SW480 (cell line): ENCODE measurements at regions not wholly inside any gene's neighbourhood (a gene's known extent, or its start where the extent isn't known, plus 50 kb on each side); places are given as distances from the start of the nearest gene placed in this dataset.
"Not testable (repeated sequence)": the region's sequence is repeated elsewhere in the genome, so short reads cannot be mapped to it uniquely, and the experiment has no call there.

Experiments used
- DNase-seq: peaks from one replicate; pipeline ENCODE4 v3.0.0-alpha.2; 2016; ENCODE audit warnings: low spot score

GRCh38 chr12:75705749-75706711 lies 194.6 kb upstream of the KRR1 start:
- DNase-seq = no peak

- peak; percentile 87 for DNase-seq
Measured at GRCh38 chr12:75704664-75705063, 193.3 kb upstream of the KRR1 start.

- DNase-seq = peak; percentile 96
Measured at GRCh38 chr12:75704208-75704607, 192.8 kb upstream of the KRR1 start.

GRCh38 chr12:75703131-75703530 lies 191.7 kb upstream of the KRR1 start:
- DNase-seq = peak; percentile 74

GRCh38 chr12:75702477-75703093 lies 191.2 kb upstream of the KRR1 start:
- no peak for DNase-seq

GRCh38 chr12:75701859-75702258 lies 190.4 kb upstream of the KRR1 start:
- no peak for DNase-seq

- DNase-seq = no peak
Measured at GRCh38 chr12:75699728-75700496, 188.5 kb upstream of the KRR1 start.

- no peak for DNase-seq
Measured at GRCh38 chr12:75699251-75699650, 187.8 kb upstream of the KRR1 start.

GRCh38 chr12:75698052-75698451 lies 186.6 kb upstream of the KRR1 start:
- DNase-seq = no peak

- DNase-seq = no peak
Measured at GRCh38 chr12:75695926-75696325, 184.5 kb upstream of the KRR1 start.

- DNase-seq = no peak
Measured at GRCh38 chr12:75694534-75695268, 183.3 kb upstream of the KRR1 start.

GRCh38 chr12:75692876-75693275 lies 181.5 kb upstream of the KRR1 start:
- no peak for DNase-seq

- DNase-seq = no peak
Measured at GRCh38 chr12:75690296-75690955, 179.0 kb upstream of the KRR1 start.

GRCh38 chr12:75686233-75686632 lies 174.8 kb upstream of the KRR1 start:
- DNase-seq = not testable (repeated sequence)

GRCh38 chr12:75685617-75686225 lies 174.3 kb upstream of the KRR1 start:
- DNase-seq = no peak

- DNase-seq = no peak
Measured at GRCh38 chr12:75684678-75685616, 173.5 kb upstream of the KRR1 start.

GRCh38 chr12:75683995-75684586 lies 172.7 kb upstream of the KRR1 start:
- DNase-seq = not testable (repeated sequence)

- DNase-seq = no peak
Measured at GRCh38 chr12:75683220-75683619, 171.8 kb upstream of the KRR1 start.

GRCh38 chr12:75677522-75677921 lies 166.1 kb upstream of the KRR1 start:
- DNase-seq = no peak
